Spleen (tissue), 11 donors: ENCODE measurements at regions not wholly inside any gene's neighbourhood (a gene's known extent, or its start where the extent isn't known, plus 50 kb on each side); places are given as distances from the start of the nearest gene placed in this dataset.

ENCODE experiments used
- DNase-seq: peaks from one replicate; pipeline ENCODE4 v3.0.0-alpha.2; 2020
- H3K27ac ChIP-seq, 8 donors: fragments of 200-600 bp; sonication (generic) in 7 of 8; 1 replicate in 4 of 8; 2 replicates in 4 of 8; pipeline versions ENCODE4 v1.5.0 to v1.8.0; 2016 to 2021; ENCODE audit warnings: inconsistent platforms in 4 of 8, mild to moderate bottlenecking in 4 of 8, moderate library complexity in 1 of 8
- H3K27me3 ChIP-seq, 7 donors: fragments of 200-600 bp; sonication (generic) in 6 of 7; replicated peaks in 1 of 7; 1 replicate in 4 of 7; 2 replicates in 3 of 7; pipeline versions ENCODE4 v1.5.0 to v1.8.0; 2016 to 2021; ENCODE audit warnings: inconsistent platforms in 3 of 7, mild to moderate bottlenecking in 1 of 7
- H3K36me3 ChIP-seq, 6 donors: fragments of 200-600 bp; sonication (generic) in 5 of 6; 1 replicate in 4 of 6; 2 replicates in 2 of 6; pipeline versions ENCODE4 v1.5.0 to v1.8.0; 2016 to 2021; ENCODE audit warnings: inconsistent platforms in 2 of 6
- H3K4me1 ChIP-seq, 6 donors: fragments of 200-600 bp; sonication (generic) in 5 of 6; 1 replicate in 3 of 6; 2 replicates in 3 of 6; pipeline versions ENCODE4 v1.5.0 to v1.8.0; 2016 to 2021; ENCODE audit warnings: inconsistent platforms in 3 of 6
- H3K4me3 ChIP-seq, 8 donors: fragments of 200-600 bp; sonication (generic) in 7 of 8; 1 replicate in 4 of 8; 2 replicates in 4 of 8; pipeline versions ENCODE4 v1.5.0 to v1.8.0; 2016 to 2021; ENCODE audit warnings: inconsistent platforms in 4 of 8, mild to moderate bottlenecking in 4 of 8, moderate library complexity in 2 of 8
- H3K9me3 ChIP-seq, 8 donors: fragments of 200-600 bp; sonication (generic) in 7 of 8; 1 replicate in 4 of 8; 2 replicates in 4 of 8; pipeline versions ENCODE4 v1.5.0 to v1.8.0; 2016 to 2021; ENCODE audit warnings: inconsistent platforms in 4 of 8
- POLR2A ChIP-seq, 3 donors: fragments of 450-650 bp; IDR thresholded peaks; one replicate each; pipeline ENCODE4 v1.5.1; 2017; ENCODE audit warnings: antibody characterized with exemption in 3 of 3, mild to moderate bottlenecking in 1 of 3
- POLR2AphosphoS5 ChIP-seq, 3 donors: sonication (generic); formaldehyde crosslinking; IDR thresholded peaks; one replicate each; pipeline ENCODE4 v1.5.1; 2017; ENCODE audit warnings: antibody characterized with exemption in 3 of 3
- WGBS, 5 donors: extraction: QIAGEN DNeasy Blood & Tissue Kit in 3 of 5; methylation state at CpG; one replicate each; pipeline versions ENCODE4 v1.1.5 to v1.1.7; 2013 to 2018; 5-methylcytosine and 5-hydroxymethylcytosine counted together
- intact Hi-C: fragments of 100-400 bp; cut with DNase I; formaldehyde crosslinking; loops from one replicate; pipeline ENCODE4 v1.15.0; 2023; ENCODE audit warnings: low total_unique reads
- TF ChIP-seq, protein P1 (sequence below), 11 experiments: fragments of 200-600 bp in 7 of 11; fragments of 450-650 bp in 4 of 11; sonication (generic) in 4 of 11; IDR thresholded peaks in 8 of 11; conservative IDR thresholded peaks in 3 of 11; 1 replicate in 7 of 11; 2 replicates in 4 of 11; pipeline versions ENCODE4 v1.4.0 to v1.8.0; 2016 to 2021; ENCODE audit warnings: antibody characterized with exemption in 11 of 11, inconsistent platforms in 4 of 11, mild to moderate bottlenecking in 1 of 11
- donor health status: healthy with polysubstance abuse.
- donor health status: DM: no; HTN: no; CAD: no; lungs with moderate emphysema.
- donor health status: DM: no; HTN: no; CAD: no.
- donor health status: Bipolar disorder and iron deficiency.
- donor health status: healthy.
- donor health status: DM: no; HTN: no; CAD: no.
- donor health status: DM: yes; HTN: yes; CAD: no.

DNA sequence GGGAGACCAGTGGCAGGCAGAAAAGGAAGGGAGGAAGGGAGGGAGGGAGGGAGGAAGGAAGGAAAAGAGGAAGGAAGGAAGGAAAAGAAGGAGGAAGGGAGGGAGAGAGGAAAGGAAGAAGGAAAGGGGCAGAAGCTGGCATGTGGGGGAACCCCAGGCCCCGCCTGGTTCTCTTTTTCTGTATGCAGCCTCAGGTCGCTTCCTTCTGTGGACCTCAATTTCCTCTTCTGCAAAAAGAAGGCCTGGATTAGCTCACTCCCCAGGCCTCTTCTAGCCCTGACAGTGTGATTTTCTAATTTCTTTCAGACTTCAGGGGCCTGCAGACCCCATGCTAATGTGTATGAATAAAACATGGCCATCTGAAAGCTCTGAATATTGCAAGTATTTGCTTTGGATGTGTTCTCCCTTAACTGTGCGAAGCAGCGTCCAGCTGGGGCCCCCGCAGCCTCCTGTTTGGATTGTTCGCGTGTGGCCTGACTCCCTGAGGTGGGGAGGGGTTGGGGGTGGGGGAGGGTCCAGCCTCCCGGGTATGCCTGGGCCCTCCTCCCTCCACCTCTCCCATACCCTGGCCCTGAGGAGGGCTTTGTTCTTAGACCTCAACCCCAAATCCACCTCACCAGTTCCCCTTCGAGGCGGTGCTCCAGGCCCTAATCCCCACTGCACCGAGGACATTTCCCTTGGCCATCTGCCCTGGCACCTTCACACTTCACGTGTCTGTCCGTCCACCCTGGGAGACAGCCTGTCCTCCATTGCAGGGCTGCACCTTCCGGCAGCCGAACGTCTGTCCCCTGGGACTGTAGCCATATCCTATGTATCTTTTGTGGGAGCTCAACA lies 199.9 kb upstream of the ATP6AP2 start:
- no peaks in the 10 kb centered on the region for H3K36me3 ChIP-seq
- no peaks in the 10 kb centered on the region for H3K27me3 ChIP-seq
- no peak for DNase-seq
- H3K9me3 ChIP-seq = peaks cover 0 to 11% (median 0%) of the 10 kb centered on the region in 8 donors
- H3K27ac ChIP-seq = peak overlapping the region in 3 of 8 donors; percentile 25 to 61 (median 40)
- H3K4me3 ChIP-seq = no peak overlapping the region
- intact Hi-C loops = no loop called here
- TF ChIP-seq POLR2A (IDR thresholded peaks at IDR 0.05) = no peak
- TF ChIP-seq POLR2AphosphoS5 (IDR thresholded peaks at IDR 0.05) = no peak
- TF ChIP-seq, protein P1, sequence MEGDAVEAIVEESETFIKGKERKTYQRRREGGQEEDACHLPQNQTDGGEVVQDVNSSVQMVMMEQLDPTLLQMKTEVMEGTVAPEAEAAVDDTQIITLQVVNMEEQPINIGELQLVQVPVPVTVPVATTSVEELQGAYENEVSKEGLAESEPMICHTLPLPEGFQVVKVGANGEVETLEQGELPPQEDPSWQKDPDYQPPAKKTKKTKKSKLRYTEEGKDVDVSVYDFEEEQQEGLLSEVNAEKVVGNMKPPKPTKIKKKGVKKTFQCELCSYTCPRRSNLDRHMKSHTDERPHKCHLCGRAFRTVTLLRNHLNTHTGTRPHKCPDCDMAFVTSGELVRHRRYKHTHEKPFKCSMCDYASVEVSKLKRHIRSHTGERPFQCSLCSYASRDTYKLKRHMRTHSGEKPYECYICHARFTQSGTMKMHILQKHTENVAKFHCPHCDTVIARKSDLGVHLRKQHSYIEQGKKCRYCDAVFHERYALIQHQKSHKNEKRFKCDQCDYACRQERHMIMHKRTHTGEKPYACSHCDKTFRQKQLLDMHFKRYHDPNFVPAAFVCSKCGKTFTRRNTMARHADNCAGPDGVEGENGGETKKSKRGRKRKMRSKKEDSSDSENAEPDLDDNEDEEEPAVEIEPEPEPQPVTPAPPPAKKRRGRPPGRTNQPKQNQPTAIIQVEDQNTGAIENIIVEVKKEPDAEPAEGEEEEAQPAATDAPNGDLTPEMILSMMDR (IDR thresholded peaks at IDR 0.05 in 8 of 11, conservative IDR thresholded peaks at IDR 0.05 in 3 of 11) = no peak
- WGBS, 5 donors = 49 to 71% (median 56%) methylated on average over 8 to 16 of the region's 16 CpGs
- H3K4me1 ChIP-seq = peaks cover 0 to 7% (median 0%) of the 10 kb centered on the region in 6 donors

DNA sequence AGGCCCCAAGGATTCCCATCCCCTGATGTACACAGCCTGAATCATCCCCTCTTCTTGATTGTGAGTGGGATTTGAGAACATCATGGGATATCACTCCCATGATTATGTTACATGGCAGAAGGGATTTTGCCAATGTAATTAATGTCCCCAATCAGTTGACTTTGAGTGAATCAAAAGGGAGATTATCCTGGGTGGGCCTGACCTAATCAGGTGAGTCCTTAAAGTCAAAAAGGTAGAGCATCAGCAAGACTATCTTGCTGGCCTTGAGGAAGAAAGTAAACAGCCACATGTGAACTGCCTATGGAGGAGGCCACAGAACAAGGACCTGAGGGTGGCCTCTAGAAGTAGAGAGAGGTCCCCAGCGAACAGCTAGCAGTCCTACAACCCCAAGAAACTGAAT lies 203.1 kb upstream of the ATP6AP2 start:
- no peaks in the 10 kb centered on the region for H3K36me3 ChIP-seq
- H3K4me1 ChIP-seq = peaks cover 0 to 7% (median 0%) of the 10 kb centered on the region in 6 donors
- H3K27me3 ChIP-seq = no peaks in the 10 kb centered on the region
- no peak for DNase-seq
- intact Hi-C loops = no loop called here
- peaks cover 0 to 11% (median 0%) of the 10 kb centered on the region in 8 donors for H3K9me3 ChIP-seq
- TF ChIP-seq POLR2AphosphoS5 (IDR thresholded peaks at IDR 0.05) (no peak), POLR2A (IDR thresholded peaks at IDR 0.05) (no peak)
- TF ChIP-seq, protein P1 (IDR thresholded peaks at IDR 0.05 in 8 of 11, conservative IDR thresholded peaks at IDR 0.05 in 3 of 11) = no peak
- WGBS, 5 donors = 77 to 100% (median 100%) methylated on average over 1 of the region's 1 CpG
- no peak overlapping the region for H3K4me3 ChIP-seq
- H3K27ac ChIP-seq = no peak overlapping the region

DNA sequence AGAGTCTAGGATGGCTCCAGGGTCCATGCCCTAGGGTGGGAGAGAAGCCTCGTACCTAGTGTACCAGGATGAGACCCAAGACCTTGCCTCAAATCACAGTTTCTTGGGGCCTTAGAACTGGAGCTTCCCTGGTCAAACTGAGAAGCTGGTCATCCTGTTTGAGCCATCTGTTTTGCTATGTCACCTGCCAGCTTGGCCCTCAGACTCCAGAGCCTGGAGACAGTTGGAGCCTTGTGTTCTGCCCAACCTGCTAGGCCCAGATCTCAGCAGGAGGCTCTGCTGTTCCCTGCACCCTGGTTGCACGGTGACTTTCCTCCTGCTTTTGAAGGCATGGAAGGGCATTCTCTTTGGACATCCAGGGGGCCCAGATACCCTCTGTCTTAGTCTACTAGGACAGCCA lies 206.3 kb upstream of the ATP6AP2 start:
- intact Hi-C loops = no loop called here
- 80 to 90% (median 86%) methylated on average over 2 of the region's 2 CpGs; no CpG with 5 or more reads in 1 of the 5 donors for whole genome bisulfite sequencing, 5 donors
- no peak overlapping the region for H3K27ac ChIP-seq

DNA sequence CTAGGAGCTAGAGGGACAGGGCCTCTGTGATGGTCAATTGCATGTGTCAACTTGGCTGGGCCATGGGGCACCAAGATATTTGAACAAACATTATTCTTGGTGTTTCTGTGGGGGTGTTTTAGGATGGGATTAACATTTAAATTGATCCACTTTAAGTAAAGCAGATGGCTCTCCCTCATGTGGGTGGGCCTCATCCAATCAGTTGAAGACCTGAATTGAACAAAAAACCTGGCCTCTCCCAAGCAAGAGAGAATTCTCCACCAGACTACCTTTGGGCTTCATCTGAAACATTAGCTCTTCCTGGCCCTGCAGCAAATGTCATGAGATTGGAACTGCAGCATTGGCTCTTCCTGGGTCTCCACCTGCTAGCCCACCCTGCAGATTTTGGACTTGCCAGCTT lies 207.1 kb upstream of the ATP6AP2 start:
- Histone ChIP-seq H3K9me3 (peaks cover 0 to 11% (median 0%) of the 10 kb centered on the region in 8 donors), H3K4me3 (no peak overlapping the region), H3K36me3 (no peaks in the 10 kb centered on the region), H3K27ac (no peak overlapping the region), H3K4me1 (no peaks in the 10 kb centered on the region), H3K27me3 (peaks cover 0 to 3% (median 0%) of the 10 kb centered on the region in 7 donors)
- intact Hi-C loops = no loop called here
- no peak for DNase-seq
- TF ChIP-seq POLR2A (IDR thresholded peaks at IDR 0.05) (no peak), POLR2AphosphoS5 (IDR thresholded peaks at IDR 0.05) (no peak)
- TF ChIP-seq, protein P1 (IDR thresholded peaks at IDR 0.05 in 8 of 11, conservative IDR thresholded peaks at IDR 0.05 in 3 of 11) = no peak

More for the DNA sequence above, 206.3 kb upstream of the ATP6AP2 start:
- H3K4me3 ChIP-seq = no peak overlapping the region
- no peaks in the 10 kb centered on the region for H3K36me3 ChIP-seq
- TF ChIP-seq, protein P1 (IDR thresholded peaks at IDR 0.05 in 8 of 11, conservative IDR thresholded peaks at IDR 0.05 in 3 of 11) = no peak
- no peak for TF ChIP-seq POLR2AphosphoS5 (IDR thresholded peaks at IDR 0.05)
- no peak for TF ChIP-seq POLR2A (IDR thresholded peaks at IDR 0.05)
- H3K4me1 ChIP-seq = no peaks in the 10 kb centered on the region
- H3K9me3 ChIP-seq = peaks cover 0 to 11% (median 0%) of the 10 kb centered on the region in 8 donors
- H3K27me3 ChIP-seq = peaks cover 0 to 3% (median 0%) of the 10 kb centered on the region in 7 donors
- no peak for DNase-seq
